HT1080 (cell line): ENCODE measurements at regions not wholly inside any gene's neighbourhood (a gene's known extent, or its start where the extent isn't known, plus 50 kb on each side); places are given as distances from the start of the nearest gene placed in this dataset.

Experiments
- DNase-seq: peaks from one replicate; pipeline ENCODE4 v3.0.0-alpha.2; 2015; ENCODE audit warnings: low read depth

- no peak for DNase-seq
Measured at GRCh38 chr6:126147291-126147815, 161.0 kb downstream of the TRMT11 start.

- DNase-seq: no peak
Measured at GRCh38 chr6:126148853-126149252, 162.5 kb downstream of the TRMT11 start.

GRCh38 chr6:126152372-126152745, 166.0 kb downstream of the TRMT11 start:
- DNase-seq: no peak

GRCh38 chr6:126153661-126154060, 167.3 kb downstream of the TRMT11 start:
- DNase-seq: peak; percentile 51

- peak; percentile 42 for DNase-seq
Measured at GRCh38 chr6:126156973-126157372, 170.6 kb downstream of the TRMT11 start.

- DNase-seq: no peak
Measured at GRCh38 chr6:126167726-126168125, 172.2 kb upstream of the CENPW start.

- no peak for DNase-seq
Measured at GRCh38 chr6:126170433-126170832, 169.5 kb upstream of the CENPW start.

- no peak for DNase-seq
Measured at GRCh38 chr6:126170978-126171382, 168.9 kb upstream of the CENPW start.

GRCh38 chr6:126172131-126172530, 167.8 kb upstream of the CENPW start:
- no peak for DNase-seq

GRCh38 chr6:126173265-126173664, 166.7 kb upstream of the CENPW start:
- DNase-seq: no peak

- no peak for DNase-seq
Measured at GRCh38 chr6:126174697-126175096, 165.2 kb upstream of the CENPW start.

GRCh38 chr6:126175251-126175650, 164.7 kb upstream of the CENPW start:
- DNase-seq: no peak

- peak; percentile 29 for DNase-seq
Measured at GRCh38 chr6:126176282-126176681, 163.6 kb upstream of the CENPW start.

- peak; percentile 97 for DNase-seq
Measured at GRCh38 chr6:126180585-126180984, 159.3 kb upstream of the CENPW start.

GRCh38 chr6:126181173-126181741, 158.7 kb upstream of the CENPW start:
- peak; percentile 11 for DNase-seq

GRCh38 chr6:126181890-126182289, 158.0 kb upstream of the CENPW start:
- no peak for DNase-seq

- DNase-seq: peak; percentile 56
Measured at GRCh38 chr6:126182650-126183311, 157.1 kb upstream of the CENPW start.

- no peak for DNase-seq
Measured at GRCh38 chr6:126185774-126186173, 154.1 kb upstream of the CENPW start.

GRCh38 chr6:126188279-126188909, 151.5 kb upstream of the CENPW start:
- peak; percentile 35 for DNase-seq

- peak; percentile 11 for DNase-seq
Measured at GRCh38 chr6:126195625-126196236, 144.2 kb upstream of the CENPW start.

- no peak for DNase-seq
Measured at GRCh38 chr6:126198631-126199030, 141.3 kb upstream of the CENPW start.

- DNase-seq: no peak
Measured at GRCh38 chr6:126199466-126199865, 140.4 kb upstream of the CENPW start.
